GM21528 (cell line): ENCODE measurements at regions not wholly inside any gene's neighbourhood (a gene's known extent, or its start where the extent isn't known, plus 50 kb on each side); places are given as distances from the start of the nearest gene placed in this dataset.

Experiments used
- ATAC-seq: cut with Tn5 transposase; IDR thresholded peaks from one replicate; pipeline ENCODE4 v1.9.1; 2021; ENCODE audit warnings: mild to moderate bottlenecking, moderate library complexity; ENCODE audit not compliant: unreplicated experiment, low FRiP score

GRCh38 chr12:39127401-39127800, 222.0 kb upstream of the CPNE8 start:
- ATAC-seq, result no peak

GRCh38 chr12:39125566-39125965, 220.2 kb upstream of the CPNE8 start:
- no peak for ATAC-seq

GRCh38 chr12:39124768-39125167, 219.4 kb upstream of the CPNE8 start:
- no peak for ATAC-seq

- ATAC-seq, result no peak
These were observed 218.3 kb upstream of the CPNE8 start for GRCh38 chr12:39123580-39124253.

- ATAC-seq, result no peak
These were observed 217.3 kb upstream of the CPNE8 start for GRCh38 chr12:39122562-39123204.

GRCh38 chr12:39116861-39117260, 211.5 kb upstream of the CPNE8 start:
- ATAC-seq, result no peak

- no peak for ATAC-seq
These were observed 206.7 kb upstream of the CPNE8 start for GRCh38 chr12:39112064-39112463.

- ATAC-seq, result no peak
These were observed 199.7 kb upstream of the CPNE8 start for GRCh38 chr12:39105111-39105510.

- ATAC-seq, result peak; percentile 96
These were observed 198.3 kb upstream of the CPNE8 start for GRCh38 chr12:39103552-39104165.

GRCh38 chr12:39102474-39103209, 197.3 kb upstream of the CPNE8 start:
- ATAC-seq, result no peak

GRCh38 chr12:39095636-39096330, 190.4 kb upstream of the CPNE8 start:
- no peak for ATAC-seq

- ATAC-seq, result no peak
These were observed 176.5 kb upstream of the CPNE8 start for GRCh38 chr12:39081910-39082309.

GRCh38 chr12:39077226-39077625, 171.8 kb upstream of the CPNE8 start:
- ATAC-seq, result no peak

- no peak for ATAC-seq
These were observed 168.7 kb upstream of the CPNE8 start for GRCh38 chr12:39074063-39074462.

- no peak for ATAC-seq
These were observed 167.3 kb upstream of the CPNE8 start for GRCh38 chr12:39072658-39073057.

GRCh38 chr12:39071611-39072010, 166.2 kb upstream of the CPNE8 start:
- no peak for ATAC-seq

GRCh38 chr12:39070775-39071174, 165.4 kb upstream of the CPNE8 start:
- no peak for ATAC-seq

- ATAC-seq, result no peak
These were observed 160.1 kb upstream of the CPNE8 start for GRCh38 chr12:39065455-39065854.

GRCh38 chr12:39064708-39065107, 159.3 kb upstream of the CPNE8 start:
- ATAC-seq, result no peak

- no peak for ATAC-seq
These were observed 157.0 kb upstream of the CPNE8 start for GRCh38 chr12:39062266-39062996.
